Gastrocnemius medialis (tissue), 4 donors: ENCODE measurements at regions not wholly inside any gene's neighbourhood (a gene's known extent, or its start where the extent isn't known, plus 50 kb on each side); places are given as distances from the start of the nearest gene placed in this dataset.

ENCODE experiments used
- POLR2A ChIP-seq, 2 donors: fragments of 450-650 bp; IDR thresholded peaks; one replicate each; pipeline ENCODE4 v1.6.1; 2017; ENCODE audit warnings: antibody characterized with exemption in 2 of 2, mild to moderate bottlenecking in 2 of 2, moderate library complexity in 2 of 2
- TF ChIP-seq, protein P1 (sequence below), 5 experiments: fragments of 450-650 bp in 3 of 5; fragments of 200-600 bp in 2 of 5; sonication (generic) in 2 of 5; IDR thresholded peaks in 4 of 5; conservative IDR thresholded peaks in 1 of 5; 1 replicate in 4 of 5; 2 replicates in 1 of 5; pipeline ENCODE4 v1.5.1; 2016 to 2019; ENCODE audit warnings: antibody characterized with exemption in 5 of 5, mild to moderate bottlenecking in 3 of 5, moderate library complexity in 3 of 5

DNA sequence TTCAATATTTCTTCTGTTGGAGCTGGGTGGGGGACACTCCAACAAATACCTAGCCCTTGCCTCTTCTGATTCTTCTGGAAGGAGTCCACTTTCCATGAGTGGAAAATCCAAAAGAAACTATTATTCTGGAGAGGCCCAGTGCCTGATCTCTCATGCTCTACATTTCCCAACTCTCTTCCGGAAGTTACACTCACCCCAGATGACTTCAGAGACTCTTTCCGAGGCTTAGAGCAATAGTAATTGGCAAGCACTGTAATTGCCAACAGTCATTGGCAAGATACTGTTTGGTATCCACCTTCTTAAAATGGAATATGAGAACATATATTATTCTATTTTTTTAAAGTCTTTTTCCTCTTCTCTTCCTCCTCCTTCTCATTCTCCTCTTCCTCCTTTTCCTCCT, 60.5 kb upstream of the CYRIA start:
- TF ChIP-seq, protein P1, sequence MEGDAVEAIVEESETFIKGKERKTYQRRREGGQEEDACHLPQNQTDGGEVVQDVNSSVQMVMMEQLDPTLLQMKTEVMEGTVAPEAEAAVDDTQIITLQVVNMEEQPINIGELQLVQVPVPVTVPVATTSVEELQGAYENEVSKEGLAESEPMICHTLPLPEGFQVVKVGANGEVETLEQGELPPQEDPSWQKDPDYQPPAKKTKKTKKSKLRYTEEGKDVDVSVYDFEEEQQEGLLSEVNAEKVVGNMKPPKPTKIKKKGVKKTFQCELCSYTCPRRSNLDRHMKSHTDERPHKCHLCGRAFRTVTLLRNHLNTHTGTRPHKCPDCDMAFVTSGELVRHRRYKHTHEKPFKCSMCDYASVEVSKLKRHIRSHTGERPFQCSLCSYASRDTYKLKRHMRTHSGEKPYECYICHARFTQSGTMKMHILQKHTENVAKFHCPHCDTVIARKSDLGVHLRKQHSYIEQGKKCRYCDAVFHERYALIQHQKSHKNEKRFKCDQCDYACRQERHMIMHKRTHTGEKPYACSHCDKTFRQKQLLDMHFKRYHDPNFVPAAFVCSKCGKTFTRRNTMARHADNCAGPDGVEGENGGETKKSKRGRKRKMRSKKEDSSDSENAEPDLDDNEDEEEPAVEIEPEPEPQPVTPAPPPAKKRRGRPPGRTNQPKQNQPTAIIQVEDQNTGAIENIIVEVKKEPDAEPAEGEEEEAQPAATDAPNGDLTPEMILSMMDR (IDR thresholded peaks at IDR 0.05 in 4 of 5, conservative IDR thresholded peaks at IDR 0.05 in 1 of 5) = no peak
- TF ChIP-seq POLR2A (IDR thresholded peaks at IDR 0.05) = no peak
